K562 (cell line): ENCODE measurements at regions not wholly inside any gene's neighbourhood (a gene's known extent, or its start where the extent isn't known, plus 50 kb on each side); places are given as distances from the start of the nearest gene placed in this dataset.
"Not testable (repeated sequence)": the region's sequence is repeated elsewhere in the genome, so short reads cannot be mapped to it uniquely, and the experiment has no call there.

Source experiments
- ATAC-seq: fragments of 200-7000 bp; cut with Tn5 transposase; 3 replicates; pipeline ENCODE4 v1.9.1; 2020; ENCODE audit warnings: moderate library complexity
- BruUV-seq: library from RNA; stranded (reverse); fragments of 400-500 nt; replicated peaks from 2 replicates; lab custom pipeline; 2021; lab: Mats Ljungman, UMichigan
- CTCF ChIA-PET: fragments of 300-600 bp; formaldehyde crosslinking; extraction: SDS; loops from one replicate; lab custom pipeline; 2021; ENCODE audit warnings: low intra/inter-chr PET ratio; lab: Yijun Ruan, JAX
- POLR2A ChIA-PET: fragments of 300-600, 350-650 bp; sonication (Branson Sonifier 250); formaldehyde crosslinking; extraction: SDS; loops from one replicate; lab custom pipeline; 2021; ENCODE audit warnings: antibody characterized with exemption, inconsistent platforms; lab: Yijun Ruan, JAX
- DNase-seq, 4 experiments: peaks; one replicate each; pipeline versions ENCODE4 v3.0.0 to v3.0.0-alpha.2; 2011 to 2018; ENCODE audit warnings: low spot score in 3 of 4, mixed read lengths in 3 of 4; ENCODE audit errors: extremely low read depth in 1 of 4
- FAIRE-seq: peaks from 2 replicates; lab custom pipeline; 2011; peaks lifted over from hg19 to GRCh38; lab: Jason Lieb, UNC
- H2AFZ ChIP-seq: 2 replicates; pipeline ENCODE4 v1.6.0; 2011; ENCODE audit warnings: low read depth, low read length, control low read depth, inconsistent platforms
- H3K27ac ChIP-seq: fragments of 200-600 bp; 3 replicates; pipeline ENCODE4 v1.8.0; 2011; ENCODE audit warnings: low read depth, mild to moderate bottlenecking, control low read depth, inconsistent platforms, low read length, moderate library complexity, mixed read lengths; ENCODE audit errors: extremely low read depth
- H3K27me3 ChIP-seq, 2 experiments: fragments of 300-600 bp in 1 of 2; 2 replicates in 1 of 2; 3 replicates in 1 of 2; pipeline versions ENCODE4 v1.6.0 to v1.8.0; 2011; ENCODE audit warnings: inconsistent platforms in 2 of 2, low read length in 2 of 2, mild to moderate bottlenecking in 1 of 2, mixed read lengths in 1 of 2, moderate library complexity in 1 of 2; ENCODE audit not compliant: control insufficient read depth in 2 of 2, insufficient read depth in 2 of 2
- H3K36me3 ChIP-seq: fragments of 300-600 bp; 3 replicates; pipeline ENCODE4 v1.8.0; 2011; ENCODE audit warnings: mild to moderate bottlenecking, low read length, inconsistent platforms; ENCODE audit not compliant: control insufficient read depth, insufficient read depth
- H3K4me1 ChIP-seq, 2 experiments: fragments of 200-600 bp in 1 of 2; replicated peaks in 1 of 2; 2 replicates in 1 of 2; 3 replicates in 1 of 2; pipeline versions ENCODE4 v1.5.1 to v1.8.0; 2011; ENCODE audit warnings: inconsistent platforms in 2 of 2, low read length in 2 of 2, mild to moderate bottlenecking in 1 of 2, mixed read lengths in 1 of 2, moderate library complexity in 1 of 2; ENCODE audit not compliant: control insufficient read depth in 2 of 2, insufficient read depth in 2 of 2
- H3K4me2 ChIP-seq: 2 replicates; pipeline ENCODE4 v1.6.1; 2011; ENCODE audit warnings: low read length, control low read depth, inconsistent platforms, mixed read lengths; ENCODE audit not compliant: insufficient read depth
- H3K4me3 ChIP-seq: fragments of 200-600 bp; sonication (generic), shearing (Covaris generic); 2 replicates; pipeline ENCODE4 v1.5.1; 2016; ENCODE audit warnings: control low read depth, inconsistent platforms
- H3K79me2 ChIP-seq: fragments of 200-600 bp; 3 replicates; pipeline ENCODE4 v1.8.0; 2011; ENCODE audit warnings: low read length, inconsistent platforms; ENCODE audit not compliant: control insufficient read depth, insufficient read depth
- H3K9ac ChIP-seq, 2 experiments: 2 replicates each; pipeline versions ENCODE4 v1.6.0 to v1.6.1; 2011; ENCODE audit warnings: low read depth in 2 of 2, low read length in 2 of 2, control low read depth in 1 of 2, inconsistent platforms in 1 of 2, mild to moderate bottlenecking in 1 of 2, mixed read lengths in 1 of 2; ENCODE audit not compliant: insufficient read depth in 1 of 2
- H3K9me1 ChIP-seq: one replicate; pipeline ENCODE4 v1.6.0; 2011; ENCODE audit warnings: inconsistent platforms, mild to moderate bottlenecking, low read length, moderate library complexity; ENCODE audit not compliant: control insufficient read depth, insufficient read depth
- H3K9me3 ChIP-seq: replicated peaks from 2 replicates; pipeline ENCODE4 v1.5.1; 2011; ENCODE audit warnings: low read depth, low read length, inconsistent platforms; ENCODE audit not compliant: control insufficient read depth, insufficient read depth
- H4K20me1 ChIP-seq: replicated peaks from 2 replicates; pipeline ENCODE4 v1.6.1; 2011; ENCODE audit warnings: low read length, inconsistent platforms, mixed read lengths; ENCODE audit not compliant: control insufficient read depth, insufficient read depth
- CGGBP1 ChIP-seq: fragments of 250-450 bp; sonication (Bioruptor Pico); IDR thresholded peaks from 2 replicates; pipeline ENCODE4 v1.9.0; 2021; ENCODE audit warnings: mild to moderate bottlenecking
- CHD2 ChIP-seq: IDR thresholded peaks from 2 replicates; pipeline ENCODE4 v1.6.1; 2011; ENCODE audit warnings: low read depth, low read length
- EHMT2 ChIP-seq: fragments of 450-650 bp; IDR thresholded peaks from 2 replicates; pipeline ENCODE4 v1.6.1; 2018; ENCODE audit warnings: antibody characterized with exemption
- POLR2AphosphoS5 ChIP-seq: IDR thresholded peaks from 2 replicates; pipeline ENCODE4 v1.6.1; 2011; ENCODE audit warnings: mild to moderate bottlenecking, low read depth, low read length, moderate library complexity; ENCODE audit not compliant: control insufficient read depth, insufficient read depth
- TCF15 ChIP-seq: fragments of 250-450 bp; sonication (Bioruptor Pico); IDR thresholded peaks from 2 replicates; pipeline ENCODE4 v1.8.0; 2022; ENCODE audit warnings: moderate library complexity, mild to moderate bottlenecking, inconsistent platforms
- WGBS: fragments of 100-300 bp; shearing (Covaris generic); methylation state at CpG from one replicate; pipeline ENCODE4 v1.1.6; 2016; ENCODE audit warnings: low coverage, mixed read lengths; ENCODE audit not compliant: insufficient coverage; ENCODE audit errors: missing lambda C conversion rate; 5-methylcytosine and 5-hydroxymethylcytosine counted together
- in situ Hi-C: fragments of 300-500 bp; cut with MboI; formaldehyde crosslinking; loops from 4 replicates; pipeline ENCODE4 v1.15.0; 2018; ENCODE audit warnings: inconsistent platforms, mixed read lengths
- intact Hi-C: fragments of 100-400 bp; cut with micrococcal nuclease; formaldehyde crosslinking; loops from 2 replicates; pipeline ENCODE4 v1.14.2; 2022

GRCh38 chr2:52340171-52340570 is 1308.2 kb upstream of the NRXN1 start (continued):
- TF ChIP-seq TCF15 (CRISPR knock-in tag) (no peak), CHD2 (no peak), POLR2AphosphoS5 (no peak)

GRCh38 chr2:52337786-52338185 is 1305.9 kb upstream of the NRXN1 start:
- POLR2A ChIA-PET, H3K4me3 ChIP-seq, BruUV-seq, H3K36me3 ChIP-seq, DNase-seq, CTCF ChIA-PET, ATAC-seq, H3K27ac ChIP-seq, H3K9me3 ChIP-seq, FAIRE-seq, in situ Hi-C loops, intact Hi-C loops, H4K20me1 ChIP-seq, H3K9ac ChIP-seq, H3K4me2 ChIP-seq, H3K9me1 ChIP-seq, H3K27me3 ChIP-seq, H3K79me2 ChIP-seq, H3K4me1 ChIP-seq, H2AFZ ChIP-seq: not testable (repeated sequence)
- WGBS: 3% methylated on average over 5 of the region's 7 CpGs

- ChIA-PET CTCF (no interaction called here), POLR2A (no interaction called here)
- intact Hi-C loops (no loop called here), in situ Hi-C loops (no loop called here)
- Histone ChIP-seq H3K79me2 (no peaks in the 10 kb centered on the region), H3K27ac (no peak overlapping the region), H3K9ac (no peak overlapping the region), H3K27me3 (no peaks in the 10 kb centered on the region), H3K4me1 (no peaks in the 10 kb centered on the region), H2AFZ (no peak overlapping the region), H3K4me3 (no peak overlapping the region), H3K9me3 (no peaks in the 10 kb centered on the region), H4K20me1 (no peaks in the 10 kb centered on the region), H3K9me1 (no peaks in the 10 kb centered on the region), H3K4me2 (no peak overlapping the region), H3K36me3 (no peaks in the 10 kb centered on the region)
- no peak for DNase-seq
- FAIRE-seq: no peak
- 5% methylated on average over 2 of the region's 2 CpGs for WGBS
- no peak for ATAC-seq
- no TSS peak for BruUV-seq
- TF ChIP-seq CGGBP1 (CRISPR knock-in tag): no peak
- no peak for TF ChIP-seq EHMT2
These were observed 1305.0 kb upstream of the NRXN1 start for GRCh38 chr2:52336951-52337350.
